HepG2 (cell line): ENCODE measurements at regions not wholly inside any gene's neighbourhood (a gene's known extent, or its start where the extent isn't known, plus 50 kb on each side); places are given as distances from the start of the nearest gene placed in this dataset.

ENCODE experiments used
- ATAC-seq: fragments of 200-7000 bp; cut with Tn5 transposase; 3 replicates; pipeline ENCODE4 v1.9.1; 2020; ENCODE audit warnings: mild to moderate bottlenecking, moderate library complexity
- BruUV-seq: library from RNA; stranded (reverse); fragments of 400-500 nt; replicated peaks from 2 replicates; lab custom pipeline; 2021; lab: Mats Ljungman, UMichigan
- CTCF ChIA-PET: fragments of 300-600 bp; formaldehyde crosslinking; extraction: SDS; loops from one replicate; lab custom pipeline; 2021; ENCODE audit warnings: low total read pairs, inconsistent platforms, low intra/inter-chr PET ratio; lab: Yijun Ruan, JAX
- POLR2A ChIA-PET: fragments of 350-600 bp; sonication (Branson Sonifier 250); formaldehyde crosslinking; loops from one replicate; lab custom pipeline; 2020; ENCODE audit warnings: antibody characterized with exemption, inconsistent platforms; lab: Yijun Ruan, JAX
- DNase-seq: peaks from one replicate; pipeline ENCODE4 v3.0.0-alpha.2; 2015; ENCODE audit warnings: low spot score
- FAIRE-seq: peaks from 3 replicates; lab custom pipeline; 2011; peaks lifted over from hg19 to GRCh38; lab: Jason Lieb, UNC
- H2AFZ ChIP-seq: one replicate; pipeline ENCODE4 v1.6.1; 2011; ENCODE audit warnings: low read length, inconsistent platforms
- H3K27ac ChIP-seq: fragments of 300-600 bp; 3 replicates; pipeline ENCODE4 v1.8.0; 2011; ENCODE audit warnings: mixed run types, mild to moderate bottlenecking, mixed read lengths, low read length, inconsistent platforms; ENCODE audit not compliant: insufficient read depth; ENCODE audit errors: extremely low read length
- H3K27me3 ChIP-seq, 2 experiments: fragments of 200-600 bp in 1 of 2; 2 replicates in 1 of 2; 3 replicates in 1 of 2; pipeline versions ENCODE4 v1.6.0 to v1.8.0; 2011; ENCODE audit warnings: low read length in 2 of 2, mild to moderate bottlenecking in 2 of 2, moderate library complexity in 2 of 2, inconsistent platforms in 1 of 2; ENCODE audit not compliant: insufficient read depth in 2 of 2, control insufficient read depth in 1 of 2
- H3K36me3 ChIP-seq, 2 experiments: fragments of 200-600 bp in 1 of 2; replicated peaks in 1 of 2; 2 replicates in 1 of 2; 3 replicates in 1 of 2; pipeline versions ENCODE4 v1.5.1 to v1.8.0; 2011; ENCODE audit warnings: low read length in 2 of 2, inconsistent platforms in 1 of 2; ENCODE audit not compliant: insufficient read depth in 2 of 2, control insufficient read depth in 1 of 2
- H3K4me1 ChIP-seq: 2 replicates; pipeline ENCODE4 v1.5.1; 2012; ENCODE audit warnings: low read length, inconsistent platforms; ENCODE audit not compliant: insufficient read depth
- H3K4me2 ChIP-seq: 2 replicates; pipeline ENCODE4 v1.6.0; 2011; ENCODE audit warnings: low read depth, low read length, inconsistent platforms
- H3K4me3 ChIP-seq, 3 experiments: fragments of 200-600 bp in 1 of 3; sonication (generic), shearing (Covaris generic) in 1 of 3; replicated peaks in 1 of 3; 2 replicates each; pipeline ENCODE4 v1.5.1; 2011 to 2016; ENCODE audit warnings: low read length in 3 of 3, inconsistent platforms in 2 of 3, low read depth in 2 of 3, mild to moderate bottlenecking in 2 of 3, control low read depth in 1 of 3, mixed read lengths in 1 of 3; ENCODE audit not compliant: insufficient read depth in 1 of 3
- H3K79me2 ChIP-seq: one replicate; pipeline ENCODE4 v1.6.1; 2011; ENCODE audit warnings: low read length, inconsistent platforms; ENCODE audit not compliant: insufficient read depth
- H3K9ac ChIP-seq: 2 replicates; pipeline ENCODE4 v1.6.0; 2011; ENCODE audit warnings: mild to moderate bottlenecking, low read depth, low read length, inconsistent platforms; ENCODE audit not compliant: insufficient read depth
- H3K9me3 ChIP-seq: 2 replicates; pipeline ENCODE4 v1.5.1; 2012; ENCODE audit warnings: mild to moderate bottlenecking, low read length
- H4K20me1 ChIP-seq: 2 replicates; pipeline ENCODE4 v1.6.0; 2011; ENCODE audit warnings: inconsistent platforms, mild to moderate bottlenecking, low read length, moderate library complexity; ENCODE audit not compliant: insufficient read depth
- ARNT ChIP-seq: fragments of 450-650 bp; IDR thresholded peaks from 2 replicates; pipeline ENCODE4 v1.6.1; 2017
- GZF1 ChIP-seq: sonication (generic); formaldehyde crosslinking; IDR thresholded peaks from 2 replicates; pipeline ENCODE4 v1.5.1; 2020; ENCODE audit warnings: mild to moderate bottlenecking, missing genetic modification reagents
- NR2F2 ChIP-seq: IDR thresholded peaks from 2 replicates; pipeline ENCODE4 v1.6.1; 2012; ENCODE audit warnings: low read depth, inconsistent platforms, borderline replicate concordance
- POLR2AphosphoS2 ChIP-seq: IDR thresholded peaks from 2 replicates; pipeline ENCODE4 v1.6.1; 2011; ENCODE audit warnings: low read depth, low read length, improper control_type of control experiment
- ZNF282 ChIP-seq: fragments of 450-650 bp; IDR thresholded peaks from 2 replicates; pipeline ENCODE4 v1.6.1; 2018; ENCODE audit not compliant: partially characterized antibody
- WGBS: methylation state at CpG from one replicate; pipeline ENCODE4 v1.1.6; 2017; ENCODE audit warnings: low lambda C conversion rate; 5-methylcytosine and 5-hydroxymethylcytosine counted together
- in situ Hi-C: cut with HindIII; loops from 2 replicates; pipeline ENCODE4 v1.10.0; 2017; ENCODE audit warnings: low pct_unique_long_range_greater_than_20kb; ENCODE audit not compliant: extremely low pct_ligation_motif_present
- intact Hi-C: fragments of 100-400 bp; cut with micrococcal nuclease; formaldehyde crosslinking; loops from one replicate; pipeline ENCODE4 v1.10.0; 2022; ENCODE audit not compliant: unreplicated experiment
- TF ChIP-seq, protein P1 (sequence below): sonication (generic); formaldehyde crosslinking; IDR thresholded peaks from 2 replicates; pipeline ENCODE4 v1.5.1; 2020; ENCODE audit warnings: missing genetic modification reagents, mild to moderate bottlenecking, borderline replicate concordance
- TF ChIP-seq, protein P2 (sequence below): sonication (generic); formaldehyde crosslinking; conservative IDR thresholded peaks from 2 replicates; pipeline ENCODE4 v1.4.0; 2020; ENCODE audit warnings: missing genetic modification reagents

DNA sequence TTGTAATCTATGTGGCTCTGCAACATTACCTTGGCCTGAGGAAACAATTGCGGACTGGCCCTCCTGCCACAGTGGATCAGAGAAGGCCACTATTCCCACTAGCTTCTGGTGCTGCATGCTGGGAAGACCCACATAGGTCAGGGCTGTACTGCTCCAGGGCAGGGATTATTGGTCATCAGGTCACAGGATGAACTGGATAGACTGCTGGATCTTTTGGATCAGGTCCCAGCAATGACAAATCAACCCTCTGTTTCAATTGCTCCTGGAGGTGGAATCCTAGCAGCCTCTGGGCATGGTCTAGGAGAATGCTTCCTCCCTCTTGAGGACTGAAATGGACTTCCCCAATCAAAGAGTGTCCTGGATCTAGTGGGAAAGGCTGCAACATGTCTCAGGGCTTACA lies 66.7 kb upstream of the PHF24 start:
- FAIRE-seq, result no peak

More for the DNA sequence above, 66.7 kb upstream of the PHF24 start:
- ChIA-PET POLR2A (no interaction called here), CTCF (no interaction called here)
- peaks cover 0 to 12% of the 10 kb centered on the region in 2 experiments; a peak in 1 of 5 replicates for H3K27me3 ChIP-seq
- no peak overlapping the region for H2AFZ ChIP-seq
- no peaks in the 10 kb centered on the region for H3K36me3 ChIP-seq
- no CpG with 5 or more reads among the region's 1 CpG for WGBS
- no peaks in the 10 kb centered on the region for H3K4me1 ChIP-seq
- no peak overlapping the region for H3K9ac ChIP-seq
- no peak overlapping the region for H3K27ac ChIP-seq
- H3K79me2 ChIP-seq, result no peaks in the 10 kb centered on the region
- no peak overlapping the region for H3K4me3 ChIP-seq
- ATAC-seq (no peak), DNase-seq (no peak)
- intact Hi-C loops (loop anchor here (10.0 kb wide), 1 partner anchor 583 kb away; no protein-coding TSS in a partner anchor), in situ Hi-C loops (loop anchor here (5.0 kb wide), 1 partner anchor 96 kb away; the partner anchor contains the start of gene DNAJB5)
- TF ChIP-seq POLR2AphosphoS2 (no peak), ZNF282 (no peak), GZF1 (CRISPR knock-in tag) (no peak), NR2F2 (no peak), ARNT (no peak)
- TF ChIP-seq, protein P1, sequence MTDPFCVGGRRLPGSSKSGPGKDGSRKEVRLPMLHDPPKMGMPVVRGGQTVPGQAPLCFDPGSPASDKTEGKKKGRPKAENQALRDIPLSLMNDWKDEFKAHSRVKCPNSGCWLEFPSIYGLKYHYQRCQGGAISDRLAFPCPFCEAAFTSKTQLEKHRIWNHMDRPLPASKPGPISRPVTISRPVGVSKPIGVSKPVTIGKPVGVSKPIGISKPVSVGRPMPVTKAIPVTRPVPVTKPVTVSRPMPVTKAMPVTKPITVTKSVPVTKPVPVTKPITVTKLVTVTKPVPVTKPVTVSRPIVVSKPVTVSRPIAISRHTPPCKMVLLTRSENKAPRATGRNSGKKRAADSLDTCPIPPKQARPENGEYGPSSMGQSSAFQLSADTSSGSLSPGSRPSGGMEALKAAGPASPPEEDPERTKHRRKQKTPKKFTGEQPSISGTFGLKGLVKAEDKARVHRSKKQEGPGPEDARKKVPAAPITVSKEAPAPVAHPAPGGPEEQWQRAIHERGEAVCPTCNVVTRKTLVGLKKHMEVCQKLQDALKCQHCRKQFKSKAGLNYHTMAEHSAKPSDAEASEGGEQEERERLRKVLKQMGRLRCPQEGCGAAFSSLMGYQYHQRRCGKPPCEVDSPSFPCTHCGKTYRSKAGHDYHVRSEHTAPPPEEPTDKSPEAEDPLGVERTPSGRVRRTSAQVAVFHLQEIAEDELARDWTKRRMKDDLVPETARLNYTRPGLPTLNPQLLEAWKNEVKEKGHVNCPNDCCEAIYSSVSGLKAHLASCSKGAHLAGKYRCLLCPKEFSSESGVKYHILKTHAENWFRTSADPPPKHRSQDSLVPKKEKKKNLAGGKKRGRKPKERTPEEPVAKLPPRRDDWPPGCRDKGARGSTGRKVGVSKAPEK (CRISPR knock-in tag), result no peak
- TF ChIP-seq, protein P2, sequence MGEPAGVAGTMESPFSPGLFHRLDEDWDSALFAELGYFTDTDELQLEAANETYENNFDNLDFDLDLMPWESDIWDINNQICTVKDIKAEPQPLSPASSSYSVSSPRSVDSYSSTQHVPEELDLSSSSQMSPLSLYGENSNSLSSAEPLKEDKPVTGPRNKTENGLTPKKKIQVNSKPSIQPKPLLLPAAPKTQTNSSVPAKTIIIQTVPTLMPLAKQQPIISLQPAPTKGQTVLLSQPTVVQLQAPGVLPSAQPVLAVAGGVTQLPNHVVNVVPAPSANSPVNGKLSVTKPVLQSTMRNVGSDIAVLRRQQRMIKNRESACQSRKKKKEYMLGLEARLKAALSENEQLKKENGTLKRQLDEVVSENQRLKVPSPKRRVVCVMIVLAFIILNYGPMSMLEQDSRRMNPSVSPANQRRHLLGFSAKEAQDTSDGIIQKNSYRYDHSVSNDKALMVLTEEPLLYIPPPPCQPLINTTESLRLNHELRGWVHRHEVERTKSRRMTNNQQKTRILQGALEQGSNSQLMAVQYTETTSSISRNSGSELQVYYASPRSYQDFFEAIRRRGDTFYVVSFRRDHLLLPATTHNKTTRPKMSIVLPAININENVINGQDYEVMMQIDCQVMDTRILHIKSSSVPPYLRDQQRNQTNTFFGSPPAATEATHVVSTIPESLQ (CRISPR knock-in tag), result no peak
- BruUV-seq, result no TSS peak
- no peaks in the 10 kb centered on the region for H3K9me3 ChIP-seq
- no peak overlapping the region for H3K4me2 ChIP-seq
- H4K20me1 ChIP-seq, result no peaks in the 10 kb centered on the region
